ENCODE measurements at regions not wholly inside any gene's neighbourhood (a gene's known extent, or its start where the extent isn't known, plus 50 kb on each side); places are given as distances from the start of the nearest gene placed in this dataset.
"Not testable (repeated sequence)": the region's sequence is repeated elsewhere in the genome, so short reads cannot be mapped to it uniquely, and the experiment has no call there.

DNA sequence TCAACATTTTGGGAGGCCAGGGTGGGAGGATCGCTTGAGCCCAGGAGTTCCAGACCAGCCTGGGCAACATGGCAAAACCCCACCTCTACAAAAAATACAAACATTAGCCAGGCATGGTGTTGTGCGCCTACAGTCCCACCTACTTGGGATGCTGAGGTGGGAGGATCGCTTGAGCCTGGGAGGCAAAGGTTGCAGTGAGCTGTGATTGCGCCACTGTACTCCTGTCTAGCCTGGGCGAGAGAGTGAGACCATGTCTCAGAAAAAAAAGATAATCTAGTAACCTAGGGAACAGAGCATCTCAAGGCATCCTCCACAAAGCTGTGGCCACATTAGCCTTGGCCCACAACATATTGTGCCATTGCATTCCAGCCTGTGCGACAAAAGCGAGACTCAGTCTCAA, 57.1 kb upstream of the LYRM9 start:
- not testable (repeated sequence) for TF ChIP-seq CTCF (conservative IDR thresholded peaks at IDR 0.05; ENCODE audit: low read depth, low read length); EZH2 (IDR thresholded peaks at IDR 0.05; ENCODE audit: borderline replicate concordance, low read depth, low read length, poor library complexity, severe bottlenecking)
